ENCODE measurements at regions not wholly inside any gene's neighbourhood (a gene's known extent, or its start where the extent isn't known, plus 50 kb on each side); places are given as distances from the start of the nearest gene placed in this dataset.

DNA sequence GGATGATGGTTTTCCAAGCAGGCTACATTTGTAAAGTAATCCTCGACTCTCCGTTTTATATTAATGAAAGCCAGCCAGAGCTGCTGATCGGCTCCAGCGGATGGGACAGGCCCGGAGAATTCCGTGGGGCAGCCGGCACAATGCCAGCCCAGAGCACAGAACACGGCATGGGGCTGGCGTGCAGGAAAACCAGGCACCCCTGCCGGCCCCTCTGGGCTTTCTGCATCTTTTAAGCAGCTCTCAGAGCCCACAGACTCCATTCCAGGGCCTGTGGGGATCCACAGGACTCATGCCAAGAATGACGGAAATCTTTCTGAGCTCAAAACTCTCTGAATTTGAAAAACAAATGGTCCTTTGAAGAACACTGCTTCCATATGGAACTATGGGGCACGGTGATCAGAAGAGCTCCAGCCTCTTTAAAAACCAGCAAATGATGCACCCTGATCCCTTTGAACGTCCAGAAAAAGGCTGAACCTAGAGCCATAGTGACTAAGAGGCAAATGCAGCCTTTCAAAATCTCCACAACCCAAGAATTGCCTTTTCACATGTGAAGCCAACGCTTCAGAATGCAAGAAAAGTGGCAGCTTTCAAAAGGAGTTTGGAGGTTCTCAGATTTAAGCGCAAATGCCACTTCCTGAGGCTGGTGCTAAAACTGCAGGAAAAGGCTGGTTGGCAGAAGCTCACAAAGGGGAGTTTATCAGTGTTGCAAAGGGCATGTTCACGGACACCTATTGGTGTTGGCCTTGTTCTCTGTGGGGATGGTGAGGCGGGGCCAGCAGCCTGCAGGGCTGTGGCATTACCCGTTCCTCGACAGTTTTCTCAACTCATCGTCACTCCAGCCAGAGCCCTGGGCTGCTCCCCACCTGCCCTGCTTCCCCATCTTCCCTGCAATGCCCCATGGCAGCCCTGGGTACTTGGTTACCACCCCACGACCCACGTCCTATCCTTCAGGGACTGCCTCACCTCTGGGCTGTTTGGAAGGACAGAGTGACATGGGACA lies 212.5 kb downstream of the CTTN start:
- no peak overlapping the region for H3K27ac Mint-ChIP-seq
- H3K4me1 Mint-ChIP-seq = peaks cover 0 to 3% (median 0%) of the 10 kb centered on the region in 3 donors
- H3K4me3 Mint-ChIP-seq = no peak overlapping the region
- H3K36me3 Mint-ChIP-seq = no peaks in the 10 kb centered on the region
- H3K9me3 Mint-ChIP-seq = peaks cover 0 to 9% (median 0%) of the 10 kb centered on the region in 7 donors
- no peak for DNase-seq
- no peak for ATAC-seq (ENCODE audit: low read depth in 2 of 2)
- peaks cover 8 to 14% (median 13%) of the 10 kb centered on the region in 3 donors for H3K27me3 Mint-ChIP-seq

DNA sequence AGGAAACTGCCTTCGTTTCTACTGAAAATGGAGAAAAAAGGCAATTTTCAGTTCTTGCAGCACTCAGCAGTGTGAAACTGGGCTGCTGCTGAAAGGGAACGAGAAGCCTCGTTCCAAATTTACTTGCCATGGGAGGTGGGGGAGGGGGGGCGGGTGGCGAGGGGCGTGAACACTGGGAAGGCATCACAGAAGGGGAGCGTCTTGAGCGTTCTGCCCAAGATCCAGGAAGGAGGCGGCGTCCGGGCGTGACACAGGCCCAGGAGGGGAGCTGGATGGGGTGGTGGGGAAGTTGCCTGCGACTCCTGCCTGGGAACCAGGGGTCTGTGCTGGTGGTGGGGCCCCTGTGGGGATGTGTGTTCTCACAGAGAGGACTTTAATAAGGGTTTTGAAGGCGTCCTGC lies 213.5 kb downstream of the CTTN start:
- DNase-seq (no peak), ATAC-seq (ENCODE audit: low read depth in 2 of 2) (no peak)
- H3K4me1 Mint-ChIP-seq = no peaks in the 10 kb centered on the region
- no peak overlapping the region for H3K4me3 Mint-ChIP-seq
- H3K27me3 Mint-ChIP-seq = peaks cover 8 to 14% (median 13%) of the 10 kb centered on the region in 3 donors
- H3K9me3 Mint-ChIP-seq = peaks cover 0 to 9% (median 0%) of the 10 kb centered on the region in 7 donors
- H3K27ac Mint-ChIP-seq = no peak overlapping the region
- H3K36me3 Mint-ChIP-seq = no peaks in the 10 kb centered on the region

DNA sequence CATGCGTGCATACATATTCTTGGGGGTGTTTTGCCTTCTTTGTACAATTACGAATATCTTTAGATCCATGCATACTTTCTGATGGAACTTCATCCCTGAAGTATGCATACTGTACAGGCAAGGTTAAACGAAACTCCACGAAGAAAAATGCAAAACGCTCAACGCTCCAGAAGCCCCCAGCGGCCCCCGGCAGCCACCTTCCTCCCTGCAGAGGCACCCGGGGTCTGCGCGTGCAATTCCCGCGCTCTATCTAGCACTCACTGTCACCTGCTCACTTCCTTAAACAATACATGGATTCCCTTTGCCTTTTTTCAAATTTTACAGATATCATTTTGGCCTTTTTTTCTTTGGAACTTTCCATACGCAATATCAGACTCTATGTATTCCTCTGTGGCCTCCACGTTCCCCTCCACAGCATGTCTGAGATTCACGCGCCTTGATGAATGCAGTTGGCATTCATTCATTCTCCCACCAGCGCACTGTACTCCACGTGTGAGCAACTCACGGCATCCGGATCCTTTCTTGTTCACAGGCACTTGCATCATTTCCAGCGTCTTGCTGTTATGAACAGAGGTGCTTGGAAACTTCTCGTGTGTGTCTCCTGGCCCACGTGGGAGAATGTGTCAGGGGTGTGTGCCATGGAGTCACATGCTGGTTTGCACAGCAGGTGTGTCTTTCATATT lies 214.3 kb downstream of the CTTN start:
- Mint-ChIP-seq H3K4me1 (no peaks in the 10 kb centered on the region), H3K4me3 (no peak overlapping the region)
- DNase-seq = no peak

DNA sequence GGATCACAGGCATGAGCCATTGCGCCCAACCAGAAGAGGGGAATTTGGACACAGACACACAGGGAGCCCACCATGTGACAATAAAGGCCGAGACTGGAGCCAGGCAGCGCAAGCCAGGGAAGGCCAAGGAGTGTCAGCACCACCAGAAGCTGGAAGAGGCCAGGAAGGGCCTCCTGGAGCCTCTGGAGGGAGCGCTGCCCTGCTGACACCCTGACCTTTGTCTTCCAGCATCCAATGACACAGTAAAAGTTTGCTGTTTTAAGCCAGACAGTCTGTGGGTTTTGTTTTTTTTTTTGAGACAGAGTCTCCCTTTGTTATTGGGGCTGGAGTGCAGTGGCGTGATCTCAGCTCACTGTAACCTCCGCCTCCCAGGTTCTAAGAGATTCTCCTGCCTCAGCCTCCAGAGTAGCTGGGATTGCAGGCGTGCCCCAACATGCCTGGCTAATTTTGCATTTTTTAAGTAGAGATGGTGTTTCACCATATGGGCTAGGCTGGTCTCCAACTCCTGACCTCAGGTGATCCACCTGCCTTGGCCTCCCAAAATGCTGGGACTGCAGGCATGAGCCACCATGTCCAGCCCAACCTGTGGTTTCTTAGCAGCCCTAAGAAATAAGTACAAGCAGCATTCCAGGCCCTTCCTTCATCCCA lies 215.8 kb downstream of the CTTN start:
- no peak for ATAC-seq (ENCODE audit: low read depth in 2 of 2)
- Mint-ChIP-seq H3K4me1 (no peaks in the 10 kb centered on the region), H3K27ac (no peak overlapping the region), H3K27me3 (peaks cover 8 to 14% (median 13%) of the 10 kb centered on the region in 3 donors), H3K36me3 (no peaks in the 10 kb centered on the region), H3K9me3 (peaks cover 0 to 9% (median 0%) of the 10 kb centered on the region in 7 donors), H3K4me3 (no peak overlapping the region)
- DNase-seq = no peak

More for the DNA sequence above, 214.3 kb downstream of the CTTN start:
- ATAC-seq (ENCODE audit: low read depth in 2 of 2) = no peak
- H3K27ac Mint-ChIP-seq = no peak overlapping the region
- peaks cover 8 to 14% (median 13%) of the 10 kb centered on the region in 3 donors for H3K27me3 Mint-ChIP-seq
- H3K9me3 Mint-ChIP-seq = peaks cover 0 to 9% (median 0%) of the 10 kb centered on the region in 7 donors
- no peaks in the 10 kb centered on the region for H3K36me3 Mint-ChIP-seq

DNA sequence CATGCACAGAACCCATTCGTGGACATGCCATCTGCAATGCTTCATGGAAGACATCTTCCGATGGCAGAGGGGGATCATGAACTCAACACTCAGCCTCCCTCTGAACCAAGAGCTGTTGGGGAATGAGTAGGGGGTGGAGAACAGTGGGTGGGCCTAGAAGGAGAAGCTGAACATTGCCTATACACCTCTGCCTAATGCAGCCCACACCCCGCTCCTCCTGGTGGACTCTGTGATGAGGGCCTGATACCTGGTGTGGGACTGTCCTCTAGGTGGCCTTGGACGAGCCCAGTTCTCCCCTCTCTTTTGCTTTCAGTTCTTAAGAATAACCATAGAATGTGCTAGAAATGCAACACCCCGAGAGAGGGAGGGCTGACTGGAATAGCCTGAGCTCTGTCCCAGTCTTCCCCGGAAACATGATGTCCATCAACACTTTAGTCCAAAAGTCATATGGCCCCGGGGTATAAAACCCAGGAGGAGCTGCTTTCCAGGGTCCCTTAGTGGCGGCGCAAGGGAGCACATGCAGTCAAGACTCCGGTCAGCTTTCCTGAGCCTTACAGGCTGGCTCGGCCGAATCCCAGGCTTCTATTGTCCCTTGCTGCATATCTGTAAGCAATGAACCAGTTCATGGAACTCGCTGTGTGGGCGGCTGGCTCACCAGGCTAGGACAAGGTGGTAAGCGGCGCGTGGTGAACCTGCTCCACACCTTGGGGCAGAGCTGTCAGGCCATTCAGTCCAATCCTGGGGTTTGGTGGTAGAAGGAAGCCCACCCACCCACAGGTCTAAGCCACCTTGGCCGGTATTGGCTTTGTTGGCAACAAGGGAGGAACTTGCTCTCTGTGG lies 216.9 kb downstream of the CTTN start:
- no peak for ATAC-seq (ENCODE audit: low read depth in 2 of 2)
- no peaks in the 10 kb centered on the region for H3K36me3 Mint-ChIP-seq
- H3K27me3 Mint-ChIP-seq = peaks cover 7 to 14% (median 8%) of the 10 kb centered on the region in 3 donors
- H3K27ac Mint-ChIP-seq = no peak overlapping the region
- H3K4me1 Mint-ChIP-seq = no peaks in the 10 kb centered on the region
- peaks cover 0 to 9% (median 2%) of the 10 kb centered on the region in 7 donors for H3K9me3 Mint-ChIP-seq
- H3K4me3 Mint-ChIP-seq = no peak overlapping the region
- no peak for DNase-seq

DNA sequence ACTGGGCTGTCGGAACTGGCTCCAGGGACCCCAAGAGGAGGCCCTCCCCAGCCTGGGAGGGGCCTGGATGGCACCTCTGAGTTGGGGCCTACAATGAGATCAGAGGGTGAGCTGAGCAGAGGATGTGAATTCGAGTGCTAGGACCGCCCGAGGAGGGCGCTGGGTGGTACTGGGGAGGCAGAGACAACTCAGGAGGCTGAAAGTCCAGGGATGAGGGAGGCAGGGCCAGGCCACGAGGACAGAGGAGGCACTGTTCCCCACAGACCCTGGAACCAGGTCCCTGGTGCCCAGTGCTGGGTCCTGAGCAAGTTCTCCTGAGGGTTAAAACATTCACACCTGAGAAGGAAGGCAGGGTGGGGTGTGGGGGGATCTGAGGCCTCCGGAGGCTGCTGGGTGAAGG lies 218.0 kb downstream of the CTTN start:
- no peak overlapping the region for H3K27ac Mint-ChIP-seq
- H3K27me3 Mint-ChIP-seq = peaks cover 7 to 8% (median 7%) of the 10 kb centered on the region in 3 donors
- ATAC-seq (ENCODE audit: low read depth in 2 of 2) = no peak
- no peaks in the 10 kb centered on the region for H3K36me3 Mint-ChIP-seq
- no peaks in the 10 kb centered on the region for H3K4me1 Mint-ChIP-seq
- DNase-seq = no peak
- H3K4me3 Mint-ChIP-seq = no peak overlapping the region
- H3K9me3 Mint-ChIP-seq = peaks cover 0 to 9% (median 5%) of the 10 kb centered on the region in 7 donors

DNA sequence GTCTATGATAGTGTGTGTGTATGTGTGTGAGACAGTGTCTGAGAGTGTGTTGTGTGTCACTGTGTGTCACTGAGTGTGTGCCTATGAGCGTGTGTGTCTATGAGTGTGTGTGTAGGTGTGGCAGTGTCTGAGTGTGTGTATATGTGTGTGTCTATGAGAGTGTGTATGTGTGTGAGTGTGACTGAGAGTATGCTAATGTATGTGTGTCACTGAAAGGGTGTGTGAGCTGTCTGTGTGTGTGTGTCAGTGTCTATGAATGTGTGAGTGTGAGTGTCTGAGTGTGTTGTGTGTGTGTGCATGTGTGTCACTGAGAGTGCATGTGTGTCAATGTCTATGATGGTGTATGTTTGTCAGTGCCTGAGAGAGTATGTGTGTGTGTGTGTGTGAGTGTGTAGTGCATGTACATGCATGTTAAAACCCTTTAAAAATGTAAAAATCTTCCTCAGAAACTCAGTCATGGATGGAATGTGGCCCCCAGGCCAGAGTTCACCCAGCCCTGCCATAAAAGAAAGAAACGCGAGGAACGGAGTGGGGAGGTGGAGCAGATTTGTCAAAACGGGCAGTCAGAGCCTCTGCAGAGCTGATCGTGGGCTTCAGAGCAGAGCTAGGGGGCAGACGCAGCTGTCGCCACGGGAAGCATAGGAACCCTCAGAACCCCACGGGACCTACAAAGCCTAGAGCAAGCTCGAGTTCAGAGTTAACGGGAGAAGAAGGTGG lies 218.8 kb downstream of the CTTN start:
- peaks cover 0 to 9% (median 5%) of the 10 kb centered on the region in 7 donors for H3K9me3 Mint-ChIP-seq
- no peaks in the 10 kb centered on the region for H3K4me1 Mint-ChIP-seq
- ATAC-seq (ENCODE audit: low read depth in 2 of 2) = no peak
- H3K4me3 Mint-ChIP-seq = no peak overlapping the region
- no peak for DNase-seq
- H3K27ac Mint-ChIP-seq = no peak overlapping the region
- peaks cover 4 to 8% (median 7%) of the 10 kb centered on the region in 3 donors for H3K27me3 Mint-ChIP-seq
- H3K36me3 Mint-ChIP-seq = no peaks in the 10 kb centered on the region

DNA sequence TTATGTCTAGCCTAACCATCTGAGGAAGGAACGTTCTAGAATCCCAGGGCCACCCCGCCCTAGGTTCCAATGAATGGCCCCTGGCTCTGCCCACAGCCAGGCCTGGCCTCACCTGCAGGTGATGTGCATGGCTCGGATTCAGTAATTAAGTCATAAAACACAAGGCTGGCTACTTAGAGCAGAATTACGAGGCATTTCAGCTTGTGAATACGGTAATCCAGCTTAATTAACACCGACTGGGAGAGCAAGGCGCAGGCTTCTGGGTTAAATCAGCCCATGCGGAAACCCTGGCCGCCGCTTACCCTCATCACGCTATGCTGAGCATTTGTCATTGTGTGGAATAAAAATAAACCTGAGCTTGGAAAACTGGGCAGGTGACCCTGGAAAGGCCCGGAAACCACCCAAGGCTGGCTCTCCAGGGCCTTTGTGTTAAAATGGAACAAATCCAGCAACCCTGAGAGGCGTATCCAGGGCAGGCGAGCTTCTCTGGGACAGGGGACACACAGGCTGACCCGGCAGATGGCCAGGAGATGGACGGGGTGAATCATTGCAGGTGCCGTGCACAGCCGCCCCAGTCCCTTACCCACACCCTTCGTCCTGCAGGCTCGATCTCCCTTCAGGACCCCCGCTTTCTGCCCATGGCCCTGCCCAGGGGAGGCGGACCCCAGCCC lies 220.2 kb downstream of the CTTN start:
- peaks cover 0 to 9% (median 4%) of the 10 kb centered on the region in 7 donors for H3K9me3 Mint-ChIP-seq
- H3K36me3 Mint-ChIP-seq = no peaks in the 10 kb centered on the region
- no peaks in the 10 kb centered on the region for H3K4me1 Mint-ChIP-seq
- H3K4me3 Mint-ChIP-seq = no peak overlapping the region
- DNase-seq = no peak
- no peak for ATAC-seq (ENCODE audit: low read depth in 2 of 2)
- no peaks in the 10 kb centered on the region for H3K27me3 Mint-ChIP-seq
- H3K27ac Mint-ChIP-seq = no peak overlapping the region

DNA sequence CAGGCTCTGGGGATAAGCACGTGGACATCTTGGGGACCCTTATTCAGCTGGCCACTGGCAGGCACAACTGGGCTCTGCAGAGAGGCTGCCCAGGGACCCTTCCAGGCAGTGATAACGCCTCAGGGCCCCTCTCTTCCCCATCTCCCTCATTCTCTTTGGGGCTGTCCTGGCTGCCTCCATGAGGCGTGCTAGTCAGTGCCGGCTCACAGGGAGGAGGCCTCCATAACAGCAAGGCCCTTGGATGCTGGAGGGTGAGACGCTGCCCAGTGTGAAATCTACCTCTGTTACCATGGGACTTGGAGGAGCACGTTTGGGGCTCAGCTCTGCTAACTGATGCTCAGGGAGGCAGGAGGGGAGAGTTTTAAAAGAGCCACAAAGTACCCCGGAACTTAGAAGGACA lies 221.3 kb downstream of the CTTN start:
- no peaks in the 10 kb centered on the region for H3K36me3 Mint-ChIP-seq
- DNase-seq (no peak), ATAC-seq (ENCODE audit: low read depth in 2 of 2) (no peak)
- no peaks in the 10 kb centered on the region for H3K4me1 Mint-ChIP-seq
- peaks cover 0 to 9% (median 4%) of the 10 kb centered on the region in 7 donors for H3K9me3 Mint-ChIP-seq
- no peaks in the 10 kb centered on the region for H3K27me3 Mint-ChIP-seq
- H3K27ac Mint-ChIP-seq = no peak overlapping the region
- no peak overlapping the region for H3K4me3 Mint-ChIP-seq

DNA sequence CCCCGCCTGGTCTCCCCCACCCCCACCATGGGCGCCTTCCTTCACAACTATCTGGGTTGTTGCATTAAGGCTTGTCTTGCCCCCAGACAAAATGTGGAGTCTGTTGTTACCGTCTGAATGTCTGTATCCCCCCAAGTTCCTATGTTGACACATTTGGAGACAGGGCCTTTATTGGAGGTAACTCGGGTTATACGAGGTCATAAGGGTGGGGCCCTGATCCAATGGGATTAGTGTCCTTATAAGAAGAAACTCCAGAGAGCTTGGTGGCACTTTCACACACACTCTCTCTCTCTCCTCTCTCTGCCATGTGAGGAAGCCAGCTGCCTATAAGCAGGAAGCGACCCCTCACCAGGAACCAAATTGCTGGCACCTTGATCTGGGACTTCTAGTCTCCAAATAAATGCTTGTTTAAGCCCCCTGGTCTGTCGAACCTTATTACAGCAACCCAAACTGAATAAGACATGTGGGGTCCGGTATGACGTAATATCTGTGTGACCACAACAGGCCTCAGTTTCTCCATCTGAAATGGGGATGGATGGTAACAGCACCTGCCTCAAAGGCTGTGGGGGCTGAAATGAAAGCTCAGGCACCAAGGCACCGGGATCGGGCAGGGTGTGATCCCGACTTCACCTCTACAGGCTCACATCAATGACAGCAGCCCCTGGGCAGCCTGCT lies 222.3 kb downstream of the CTTN start:
- no peaks in the 10 kb centered on the region for H3K36me3 Mint-ChIP-seq
- H3K27ac Mint-ChIP-seq = no peak overlapping the region
- no peak for DNase-seq
- no peak for ATAC-seq (ENCODE audit: low read depth in 2 of 2)
- H3K9me3 Mint-ChIP-seq = peaks cover 0 to 5% (median 4%) of the 10 kb centered on the region in 7 donors
- H3K4me1 Mint-ChIP-seq = no peaks in the 10 kb centered on the region
- H3K4me3 Mint-ChIP-seq = no peak overlapping the region
- no peaks in the 10 kb centered on the region for H3K27me3 Mint-ChIP-seq

DNA sequence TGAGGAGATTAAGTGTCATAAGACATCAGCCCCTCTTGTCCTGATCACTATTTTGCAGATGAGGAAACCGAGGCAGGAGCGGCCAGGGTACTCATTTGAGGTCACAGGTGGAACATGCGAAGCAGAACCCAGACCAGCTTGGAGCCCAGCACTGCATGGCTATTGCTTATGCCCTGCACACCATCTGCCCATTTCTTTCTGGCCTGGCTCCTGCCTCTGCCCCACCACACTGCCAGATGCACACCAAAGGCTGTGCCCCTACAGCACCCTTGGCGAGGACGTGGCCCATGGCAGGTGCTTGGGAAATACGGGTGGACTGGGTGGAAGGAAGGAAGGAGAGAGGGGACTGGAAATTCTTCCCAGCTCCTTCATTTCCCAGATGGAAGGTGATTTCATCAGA lies 222.9 kb downstream of the CTTN start:
- Mint-ChIP-seq H3K4me1 (no peaks in the 10 kb centered on the region), H3K27me3 (no peaks in the 10 kb centered on the region), H3K36me3 (no peaks in the 10 kb centered on the region), H3K4me3 (no peak overlapping the region), H3K27ac (no peak overlapping the region), H3K9me3 (peaks cover 0 to 5% (median 2%) of the 10 kb centered on the region in 7 donors)
- DNase-seq = no peak
- ATAC-seq (ENCODE audit: low read depth in 2 of 2) = no peak
